ENCODE measurements at regions not wholly inside any gene's neighbourhood (a gene's known extent, or its start where the extent isn't known, plus 50 kb on each side); places are given as distances from the start of the nearest gene placed in this dataset.

GRCh38 chr16:52855463-52855862 lies 197.2 kb downstream of the CHD9NB start:
- Mint-ChIP-seq H3K4me1 (no peaks in the 10 kb centered on the region), H3K4me3 (no peak overlapping the region), H3K27me3 (ENCODE audit: low read depth) (no peaks in the 10 kb centered on the region), H3K36me3 (ENCODE audit: low read depth) (peaks cover 6% of the 10 kb centered on the region), H3K9me3 (peaks cover 18% of the 10 kb centered on the region), H3K27ac (ENCODE audit: unreplicated experiment) (no peak overlapping the region)
- no peak for TF ChIP-seq CTCF (conservative IDR thresholded peaks at IDR 0.05)
- no peak for DNase-seq (ENCODE audit: low read depth, low spot score)

- H3K27ac Mint-ChIP-seq (ENCODE audit: unreplicated experiment) = no peak overlapping the region
- H3K4me3 Mint-ChIP-seq = no peak overlapping the region
- no peaks in the 10 kb centered on the region for H3K4me1 Mint-ChIP-seq
- peaks cover 23% of the 10 kb centered on the region for H3K9me3 Mint-ChIP-seq
- H3K27me3 Mint-ChIP-seq (ENCODE audit: low read depth) = no peaks in the 10 kb centered on the region
- peaks cover 15% of the 10 kb centered on the region for H3K36me3 Mint-ChIP-seq (ENCODE audit: low read depth)
- no peak for TF ChIP-seq CTCF (conservative IDR thresholded peaks at IDR 0.05)
- no peak for DNase-seq (ENCODE audit: low read depth, low spot score)
Observed at GRCh38 chr16:52852978-52853377, 199.7 kb downstream of the CHD9NB start.

DNA sequence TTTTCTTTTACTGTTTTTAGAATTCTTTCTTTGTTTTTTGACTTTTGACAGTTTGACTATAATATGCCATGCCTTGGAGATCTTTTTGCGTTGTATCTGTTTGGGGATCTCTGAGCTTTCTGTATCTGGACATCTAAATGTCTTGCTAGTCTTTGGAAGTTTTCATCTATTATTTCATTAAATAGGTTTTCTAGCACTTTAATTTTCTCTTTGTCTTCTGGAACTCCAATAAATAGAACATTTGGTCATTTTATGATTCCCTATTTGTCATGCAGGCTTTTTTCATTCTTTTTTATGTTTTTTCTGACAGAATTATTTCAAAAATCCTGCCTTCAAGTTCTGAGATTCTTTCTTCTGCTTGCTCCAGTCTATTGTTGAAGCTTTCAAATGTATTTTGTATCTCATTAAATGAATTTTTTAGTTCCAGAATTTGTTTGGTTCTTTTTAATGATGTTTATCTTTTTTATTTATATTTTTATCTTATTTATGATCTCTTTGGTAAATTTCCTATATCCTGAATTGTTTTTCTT lies 201.4 kb downstream of the CHD9NB start:
- DNase-seq (ENCODE audit: low read depth, low spot score) = no peak
- no peak for TF ChIP-seq CTCF (conservative IDR thresholded peaks at IDR 0.05)
- H3K27me3 Mint-ChIP-seq (ENCODE audit: low read depth) = no peaks in the 10 kb centered on the region
- peaks cover 15% of the 10 kb centered on the region for H3K36me3 Mint-ChIP-seq (ENCODE audit: low read depth)
- H3K9me3 Mint-ChIP-seq = peaks cover 23% of the 10 kb centered on the region
- no peaks in the 10 kb centered on the region for H3K4me1 Mint-ChIP-seq
- H3K4me3 Mint-ChIP-seq = no peak overlapping the region
- H3K27ac Mint-ChIP-seq (ENCODE audit: unreplicated experiment) = no peak overlapping the region

DNA sequence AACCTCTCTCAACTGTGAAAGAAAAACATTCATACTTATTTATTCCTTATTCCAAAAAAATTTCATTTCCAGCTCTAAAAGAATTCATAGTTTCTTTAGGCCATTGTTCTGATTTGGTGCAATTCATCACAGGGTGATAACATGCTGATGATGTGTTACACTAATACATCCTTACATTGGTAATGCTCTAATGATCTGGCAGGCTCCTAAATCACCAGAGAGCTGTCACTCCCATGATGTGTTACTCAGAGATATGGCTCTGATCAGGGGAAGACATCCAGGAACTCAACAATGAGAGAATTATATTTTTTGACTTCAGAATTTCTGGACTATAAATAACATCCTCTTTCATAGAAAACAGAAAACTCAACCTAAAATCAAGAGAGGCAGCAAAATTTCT lies 209.3 kb downstream of the CHD9NB start:
- Mint-ChIP-seq H3K36me3 (ENCODE audit: low read depth) (no peaks in the 10 kb centered on the region), H3K4me3 (no peak overlapping the region), H3K27me3 (ENCODE audit: low read depth) (no peaks in the 10 kb centered on the region), H3K27ac (ENCODE audit: unreplicated experiment) (no peak overlapping the region), H3K4me1 (no peaks in the 10 kb centered on the region), H3K9me3 (no peaks in the 10 kb centered on the region)
- TF ChIP-seq CTCF (conservative IDR thresholded peaks at IDR 0.05) = no peak
- DNase-seq (ENCODE audit: low read depth, low spot score) = no peak

DNA sequence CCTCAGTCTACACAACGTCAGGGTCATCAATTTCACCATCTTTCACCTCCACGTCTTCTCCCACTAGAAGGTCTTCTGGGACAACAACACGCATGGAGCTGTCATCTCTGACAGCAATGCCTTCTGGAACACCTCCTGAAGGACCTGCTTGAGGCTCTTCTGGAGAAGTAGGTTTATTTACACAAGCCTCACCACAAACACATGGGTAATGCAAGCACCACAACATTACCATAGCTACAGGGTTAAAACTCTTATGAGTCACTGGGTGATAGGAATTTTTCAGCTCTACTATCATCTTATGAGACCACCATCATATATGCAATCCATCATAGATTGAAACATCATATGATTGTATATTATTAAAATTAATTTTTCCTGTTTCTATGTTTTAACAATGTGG lies 215.4 kb downstream of the CHD9NB start:
- H3K4me1 Mint-ChIP-seq = no peaks in the 10 kb centered on the region
- TF ChIP-seq CTCF (conservative IDR thresholded peaks at IDR 0.05) = no peak
- no peaks in the 10 kb centered on the region for H3K9me3 Mint-ChIP-seq
- no peaks in the 10 kb centered on the region for H3K27me3 Mint-ChIP-seq (ENCODE audit: low read depth)
- H3K4me3 Mint-ChIP-seq = no peak overlapping the region
- no peaks in the 10 kb centered on the region for H3K36me3 Mint-ChIP-seq (ENCODE audit: low read depth)
- H3K27ac Mint-ChIP-seq (ENCODE audit: unreplicated experiment) = no peak overlapping the region
- DNase-seq (ENCODE audit: low read depth, low spot score) = no peak
